Stimulated activated CD4-positive, alpha-beta T cell treated with anti-CD3 and anti-CD28 coated beads, Interleukin-4, amount 100 ng/mL, for 24 hours (primary cell): ENCODE measurements at regions not wholly inside any gene's neighbourhood (a gene's known extent, or its start where the extent isn't known, plus 50 kb on each side); places are given as distances from the start of the nearest gene placed in this dataset.

ENCODE experiments used
- DNase-seq: peaks from one replicate; pipeline ENCODE4 v3.0.0-alpha.2; 2020

- no peak for DNase-seq
Measured at GRCh38 chr10:105700218-105700617, 1059.1 kb downstream of the SORCS3 start.

GRCh38 chr10:105699504-105699903, 1058.4 kb downstream of the SORCS3 start:
- DNase-seq, result no peak

DNA sequence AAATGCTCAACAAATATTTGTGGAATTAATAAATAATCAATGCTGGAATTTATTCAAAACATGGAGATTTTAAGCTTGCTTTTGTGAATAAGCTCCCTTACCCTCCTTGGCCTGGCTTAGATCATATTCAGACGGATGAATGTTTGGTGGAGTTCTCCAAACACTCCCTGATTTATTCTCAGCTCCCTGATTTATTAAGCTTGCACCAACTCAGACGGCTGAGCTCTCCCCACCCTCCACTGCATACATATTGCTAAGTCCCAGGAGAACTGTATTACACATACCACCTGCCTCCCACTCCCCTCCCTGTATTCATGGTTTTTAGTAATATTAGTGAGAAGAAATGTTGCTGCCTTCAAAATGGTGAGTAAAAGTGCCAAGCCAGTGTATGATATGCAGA, 1057.5 kb downstream of the SORCS3 start:
- no peak for DNase-seq

- DNase-seq, result no peak
Measured at GRCh38 chr10:105697290-105697780, 1056.2 kb downstream of the SORCS3 start.

DNA sequence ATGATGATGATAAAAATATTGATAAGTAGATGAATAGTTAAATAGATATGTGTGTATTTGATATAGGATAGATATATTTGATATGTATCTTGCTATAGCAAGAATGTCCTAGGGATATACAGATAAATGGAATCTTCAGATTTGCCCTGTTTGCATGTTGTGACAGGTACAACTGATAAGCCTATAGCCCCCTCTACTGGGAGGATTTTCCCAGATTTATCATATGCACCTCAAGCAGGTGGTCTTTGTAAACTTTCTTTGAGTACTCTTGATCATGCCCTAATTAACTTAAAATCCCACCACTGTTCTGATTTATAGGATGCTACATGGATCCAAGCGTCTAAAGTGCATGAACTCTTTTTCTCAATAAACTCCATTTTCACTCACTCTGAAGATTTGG, 1050.7 kb downstream of the SORCS3 start:
- DNase-seq, result no peak

DNA sequence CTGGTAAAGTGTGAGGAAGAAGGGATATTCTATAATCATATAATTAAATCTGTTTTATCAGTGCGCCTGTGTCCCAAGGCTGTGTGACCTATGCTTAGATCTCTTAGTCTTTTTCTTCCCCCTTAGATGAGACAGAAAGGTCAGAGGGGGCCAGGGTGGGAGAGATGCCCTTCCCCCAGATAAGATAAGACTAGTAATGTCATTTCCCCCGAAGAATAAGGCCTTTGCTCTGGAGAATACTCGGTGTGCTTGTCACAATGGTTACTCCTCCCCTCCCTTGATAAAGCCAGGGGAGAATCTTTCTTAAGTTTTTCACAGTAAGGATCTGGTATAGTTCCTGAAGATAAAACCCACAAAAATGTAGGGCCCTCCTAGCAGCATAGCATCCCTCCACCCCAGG, 1041.8 kb downstream of the SORCS3 start:
- DNase-seq, result no peak

DNA sequence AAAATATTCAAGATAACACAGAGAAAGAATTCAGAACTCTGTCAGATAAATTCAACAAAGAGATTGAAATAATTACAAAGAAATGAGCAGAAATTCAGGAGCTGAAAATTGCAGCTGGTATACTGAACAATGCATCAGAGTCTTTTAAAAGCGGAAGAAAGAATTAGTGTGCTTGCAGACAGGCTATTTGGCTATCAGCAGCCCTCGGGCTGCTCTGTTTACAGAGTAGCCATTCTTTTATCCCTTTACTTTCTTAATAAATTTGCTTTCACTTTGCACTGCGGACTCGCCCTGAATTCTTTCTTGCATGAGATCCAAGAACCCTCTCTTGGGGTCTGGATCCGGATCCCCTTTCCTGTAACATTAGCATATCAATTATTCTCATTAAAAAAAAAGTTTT, 1040.0 kb downstream of the SORCS3 start:
- DNase-seq, result no peak

DNA sequence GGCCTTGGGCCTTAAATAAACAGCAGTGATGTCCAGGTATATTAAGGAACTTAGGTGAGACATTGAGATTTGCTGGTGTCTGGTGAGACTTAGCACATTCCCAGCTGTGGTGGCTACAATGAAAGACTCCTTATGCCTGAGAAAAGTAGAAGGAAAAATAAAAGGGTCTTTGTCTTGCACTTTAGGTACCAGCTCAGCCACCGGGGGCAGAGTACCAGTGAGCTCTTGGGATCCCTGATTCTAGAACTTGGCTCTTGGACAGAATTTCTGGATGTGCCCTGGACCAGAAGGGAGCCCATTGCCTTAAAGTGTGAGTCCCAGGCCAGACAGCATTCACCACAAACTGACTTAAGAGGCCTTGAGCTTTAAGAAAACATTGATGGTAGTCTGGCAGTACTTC, 1038.7 kb downstream of the SORCS3 start:
- no peak for DNase-seq

DNA sequence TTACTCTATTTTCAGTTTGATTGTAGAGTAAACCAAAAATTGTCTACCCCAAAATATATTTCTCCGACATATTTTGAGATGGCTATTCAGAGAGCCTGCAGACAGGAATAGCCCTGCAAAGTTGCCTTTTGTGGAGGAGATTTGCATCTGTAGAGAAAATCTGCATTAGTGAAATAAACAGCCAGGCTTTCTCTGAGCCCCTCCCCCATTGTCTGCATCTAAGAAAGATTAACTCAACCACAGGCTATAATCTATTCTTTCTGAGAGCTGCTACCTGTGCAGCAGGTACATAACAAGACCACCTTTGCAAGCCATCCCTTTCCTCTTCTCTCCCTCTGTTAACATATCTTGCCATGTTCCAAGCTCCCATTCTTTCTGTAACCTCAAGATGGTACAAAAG, 1034.2 kb downstream of the SORCS3 start:
- DNase-seq, result no peak

GRCh38 chr10:105674448-105674847, 1033.4 kb downstream of the SORCS3 start:
- no peak for DNase-seq

DNA sequence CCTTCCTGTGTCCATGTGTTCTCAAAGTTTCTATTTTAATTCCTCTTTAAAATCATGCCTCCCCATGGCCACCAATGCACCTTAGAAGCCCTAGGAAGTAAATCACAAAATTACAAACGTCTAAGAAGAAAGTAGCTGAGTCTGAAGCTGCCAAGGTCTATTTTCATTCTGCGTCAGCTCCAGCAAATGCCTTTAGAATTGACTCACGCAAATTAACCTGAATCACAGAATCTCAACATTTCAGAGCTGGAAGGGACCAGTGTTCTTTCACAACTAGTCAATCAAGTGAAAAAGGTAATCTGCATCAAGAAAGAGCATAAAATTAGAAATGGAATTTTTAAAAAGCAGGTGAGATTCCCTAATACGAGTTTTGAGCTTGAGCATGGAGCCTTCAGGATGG, 1017.6 kb downstream of the SORCS3 start:
- no peak for DNase-seq

DNA sequence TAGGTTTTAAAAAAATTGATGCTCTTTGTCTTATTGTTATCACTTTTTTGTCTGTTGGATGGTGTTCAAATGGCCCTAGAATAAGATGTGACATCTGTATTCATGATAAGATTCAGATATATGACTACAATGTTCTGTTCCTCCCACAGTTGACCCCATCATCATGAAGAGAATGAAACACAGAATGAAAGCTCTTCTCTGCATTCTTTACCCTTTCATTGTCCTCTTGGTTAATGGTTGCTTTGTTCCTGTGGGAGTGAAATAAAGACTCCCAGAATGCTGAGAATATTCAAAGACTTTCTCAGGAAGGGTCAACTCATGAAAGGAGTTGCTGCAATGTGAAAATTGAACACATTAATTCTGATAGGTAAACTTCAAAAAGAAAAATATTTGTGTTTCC, 1015.8 kb downstream of the SORCS3 start:
- no peak for DNase-seq

DNA sequence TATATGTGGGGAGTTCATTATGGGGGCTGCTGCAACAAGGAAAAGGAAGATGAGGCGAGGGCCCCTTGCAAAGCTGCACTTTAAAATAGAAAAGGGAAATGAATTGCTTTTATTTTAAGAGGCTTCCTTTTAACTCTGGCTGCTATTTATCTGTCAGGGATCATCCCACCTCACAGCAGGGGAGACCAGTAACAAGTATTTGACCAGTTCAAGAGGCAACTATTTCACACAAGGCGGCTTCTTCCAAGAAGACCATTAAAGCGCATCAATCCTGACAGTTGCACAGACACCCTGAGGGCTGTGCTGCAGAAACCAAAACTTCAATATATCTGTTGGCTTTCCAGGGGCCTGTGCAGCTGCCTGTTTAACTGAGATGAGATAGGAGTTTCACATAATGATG, 1009.2 kb downstream of the SORCS3 start:
- no peak for DNase-seq

DNA sequence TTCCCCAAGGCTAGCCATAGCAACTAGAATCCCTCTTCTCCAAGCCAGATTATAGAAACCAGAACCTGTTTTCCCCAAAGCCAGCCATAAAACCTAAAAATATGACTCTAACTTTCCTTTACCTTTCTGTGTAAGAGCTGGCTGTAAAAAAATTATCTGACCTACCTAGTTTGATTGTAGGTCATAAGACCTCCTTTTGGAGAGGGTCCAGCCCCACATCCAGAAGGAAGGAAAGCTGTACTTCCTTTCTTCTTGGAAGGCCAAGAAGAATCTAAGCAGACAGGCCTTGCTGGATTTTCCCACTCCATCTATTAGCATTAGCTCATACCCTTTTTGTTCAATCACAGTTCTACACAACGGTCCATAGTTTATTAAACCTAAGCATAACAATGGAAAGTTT, 1006.3 kb downstream of the SORCS3 start:
- no peak for DNase-seq

- no peak for DNase-seq
Measured at GRCh38 chr10:105644978-105645377, 1003.9 kb downstream of the SORCS3 start.

DNA sequence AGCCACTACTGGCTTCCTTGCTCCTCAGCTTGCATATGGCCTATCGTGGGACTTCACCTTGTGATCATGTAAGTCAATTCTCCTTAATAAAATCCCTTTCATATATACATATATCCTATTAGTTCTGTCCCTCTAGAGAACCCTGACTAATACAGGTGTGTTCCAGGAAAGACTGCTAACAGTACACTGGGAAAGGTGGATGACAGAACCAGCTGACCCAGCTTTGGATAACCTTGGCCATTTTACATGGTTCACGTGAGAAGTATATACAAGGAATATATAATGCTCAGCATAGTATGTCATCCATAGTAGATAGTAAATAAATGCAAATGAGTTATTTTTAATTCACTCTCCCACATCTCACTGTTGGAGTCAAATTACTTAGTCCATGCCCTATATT, 1003.5 kb downstream of the SORCS3 start:
- DNase-seq, result no peak

- no peak for DNase-seq
Measured at GRCh38 chr10:105644091-105644490, 1003.0 kb downstream of the SORCS3 start.

DNA sequence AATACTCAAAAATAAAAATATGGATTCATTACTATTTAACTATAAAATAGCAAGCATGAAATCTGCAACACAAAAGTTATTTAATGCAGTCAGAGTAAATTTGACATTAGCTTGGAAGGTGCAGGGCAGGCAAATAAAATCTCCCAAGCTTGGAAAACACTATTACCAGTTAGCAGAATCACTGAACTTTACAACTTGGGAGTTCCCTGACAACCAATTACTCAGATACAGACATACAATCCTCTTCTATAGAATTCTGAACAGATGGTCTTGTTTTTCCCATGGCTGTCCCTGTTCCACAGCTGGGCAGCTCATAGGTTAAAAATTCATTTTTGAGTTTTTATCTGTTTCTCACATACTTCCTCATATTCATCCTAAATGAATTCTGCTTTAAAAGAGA, 1002.6 kb downstream of the SORCS3 start:
- DNase-seq, result no peak

DNA sequence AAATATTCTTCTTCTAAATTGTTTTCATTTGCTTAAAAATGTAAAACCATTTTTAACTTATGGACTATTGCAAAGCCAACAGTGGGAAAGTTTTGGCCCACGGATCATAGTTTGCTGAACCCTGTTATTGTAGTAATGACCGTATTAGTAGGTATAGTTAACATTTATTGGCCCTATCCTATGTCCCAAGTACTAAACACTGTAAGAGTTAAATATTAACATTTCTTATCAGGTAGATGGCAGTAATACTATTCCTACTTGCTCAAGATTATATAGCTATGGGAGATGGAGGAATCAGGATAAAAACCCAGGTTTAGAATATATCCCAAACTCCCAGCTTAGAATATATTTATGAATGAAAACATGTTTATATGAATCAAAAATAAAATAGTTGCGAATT, 993.2 kb downstream of the SORCS3 start:
- DNase-seq, result no peak

GRCh38 chr10:105615715-105616365, 974.8 kb downstream of the SORCS3 start:
- no peak for DNase-seq

DNA sequence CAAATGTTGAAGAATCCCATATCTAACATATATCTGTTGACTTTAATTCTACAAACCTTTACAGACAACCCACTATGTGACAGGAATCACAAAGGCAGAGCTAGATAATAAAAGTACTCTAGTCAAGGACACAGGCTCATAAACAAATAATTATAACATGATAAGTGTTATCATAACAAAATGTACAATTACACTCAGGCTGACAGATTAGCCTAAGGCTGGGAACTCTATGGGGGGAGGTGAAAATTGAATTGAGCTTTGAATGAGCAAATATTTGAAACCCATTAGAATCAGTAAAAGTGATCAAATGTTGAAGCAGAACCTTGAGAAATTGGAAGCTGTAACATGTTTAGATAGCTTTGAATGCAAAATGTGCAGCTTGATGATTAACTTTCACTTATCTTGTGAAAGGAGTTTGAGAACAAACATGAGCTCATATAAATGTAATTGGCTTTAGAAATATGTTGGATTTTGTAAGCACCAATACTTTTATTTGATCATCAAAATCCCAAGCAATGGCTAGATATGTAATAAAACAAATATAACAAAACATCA, 970.2 kb downstream of the SORCS3 start:
- DNase-seq, result no peak

- DNase-seq, result no peak
Measured at GRCh38 chr10:105609451-105609850, 968.4 kb downstream of the SORCS3 start.

GRCh38 chr10:105605918-105606317, 964.8 kb downstream of the SORCS3 start:
- DNase-seq, result no peak

DNA sequence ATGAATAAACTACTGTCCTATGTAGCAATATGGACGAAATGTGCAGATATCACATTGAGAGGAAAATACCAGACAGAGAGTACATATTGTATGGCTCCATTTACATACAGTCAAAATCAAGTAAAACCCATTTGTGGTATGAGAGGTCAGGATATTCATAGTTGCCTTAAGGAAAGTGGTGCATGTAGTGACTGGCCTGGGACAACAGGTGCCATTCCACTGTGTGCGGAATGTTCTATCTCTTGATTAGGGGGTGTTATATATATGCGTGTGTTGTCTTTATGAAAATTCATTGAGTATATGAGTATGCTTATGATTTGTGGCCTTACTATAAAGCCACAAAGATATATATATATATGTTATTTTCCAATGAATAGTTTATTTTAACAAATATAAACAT, 964.0 kb downstream of the SORCS3 start:
- DNase-seq, result no peak

DNA sequence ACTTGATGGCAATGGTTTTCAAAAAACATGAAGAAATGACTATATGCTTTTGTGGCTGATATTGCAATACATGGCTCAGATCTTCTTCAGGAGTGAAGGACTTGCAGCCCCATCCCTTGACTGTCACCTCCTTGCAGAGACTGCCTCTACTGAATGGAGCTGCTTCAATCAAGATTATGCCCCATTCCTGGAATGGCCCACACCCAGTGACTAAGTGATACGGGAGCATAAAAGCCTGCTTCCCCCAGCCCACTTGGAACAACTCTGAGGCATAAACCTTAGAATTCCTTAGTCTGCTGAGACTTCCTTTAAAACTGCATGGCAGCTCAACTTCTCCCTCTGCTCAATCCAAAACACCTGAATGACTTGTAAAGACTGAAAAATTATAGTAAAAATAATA, 957.1 kb downstream of the SORCS3 start:
- DNase-seq, result no peak
